Adrenal gland (tissue), 5 donors: ENCODE measurements at regions not wholly inside any gene's neighbourhood (a gene's known extent, or its start where the extent isn't known, plus 50 kb on each side); places are given as distances from the start of the nearest gene placed in this dataset.

Experiments used
- POLR2A ChIP-seq, 2 donors: fragments of 450-650 bp; IDR thresholded peaks; one replicate each; pipeline ENCODE4 v1.6.1; 2017; ENCODE audit warnings: antibody characterized with exemption in 2 of 2, mild to moderate bottlenecking in 2 of 2, moderate library complexity in 1 of 2
- TF ChIP-seq, protein P1 (sequence below), 6 experiments: fragments of 450-650 bp in 4 of 6; fragments of 200-600 bp in 2 of 6; sonication (generic) in 1 of 6; IDR thresholded peaks; 1 replicate in 5 of 6; 2 replicates in 1 of 6; pipeline versions ENCODE4 v1.5.1 to v1.8.0; 2016 to 2021; ENCODE audit warnings: antibody characterized with exemption in 6 of 6, mild to moderate bottlenecking in 2 of 6, moderate library complexity in 1 of 6
- donor health status: DM: no; HTN: no; CAD: no.

- TF ChIP-seq, protein P1, sequence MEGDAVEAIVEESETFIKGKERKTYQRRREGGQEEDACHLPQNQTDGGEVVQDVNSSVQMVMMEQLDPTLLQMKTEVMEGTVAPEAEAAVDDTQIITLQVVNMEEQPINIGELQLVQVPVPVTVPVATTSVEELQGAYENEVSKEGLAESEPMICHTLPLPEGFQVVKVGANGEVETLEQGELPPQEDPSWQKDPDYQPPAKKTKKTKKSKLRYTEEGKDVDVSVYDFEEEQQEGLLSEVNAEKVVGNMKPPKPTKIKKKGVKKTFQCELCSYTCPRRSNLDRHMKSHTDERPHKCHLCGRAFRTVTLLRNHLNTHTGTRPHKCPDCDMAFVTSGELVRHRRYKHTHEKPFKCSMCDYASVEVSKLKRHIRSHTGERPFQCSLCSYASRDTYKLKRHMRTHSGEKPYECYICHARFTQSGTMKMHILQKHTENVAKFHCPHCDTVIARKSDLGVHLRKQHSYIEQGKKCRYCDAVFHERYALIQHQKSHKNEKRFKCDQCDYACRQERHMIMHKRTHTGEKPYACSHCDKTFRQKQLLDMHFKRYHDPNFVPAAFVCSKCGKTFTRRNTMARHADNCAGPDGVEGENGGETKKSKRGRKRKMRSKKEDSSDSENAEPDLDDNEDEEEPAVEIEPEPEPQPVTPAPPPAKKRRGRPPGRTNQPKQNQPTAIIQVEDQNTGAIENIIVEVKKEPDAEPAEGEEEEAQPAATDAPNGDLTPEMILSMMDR (IDR thresholded peaks at IDR 0.05) = no peak
- no peak for TF ChIP-seq POLR2A (IDR thresholded peaks at IDR 0.05)
Observed at GRCh38 chr10:123442901-123443300, 223.3 kb upstream of the GPR26 start.
